Kidney (tissue), 13 donors: ENCODE measurements at regions not wholly inside any gene's neighbourhood (a gene's known extent, or its start where the extent isn't known, plus 50 kb on each side); places are given as distances from the start of the nearest gene placed in this dataset.

Experiments
- DNase-seq, 5 donors: peaks; one replicate each; pipeline ENCODE4 v3.0.0-alpha.2; 2013 to 2020
- FAIRE-seq: peaks from 2 replicates; lab custom pipeline; 2012; peaks lifted over from hg19 to GRCh38; lab: Jason Lieb, UNC
- H3K27ac ChIP-seq, 2 donors: one replicate each; pipeline ENCODE4 v1.7.0; 2013; ENCODE audit warnings: low read depth in 2 of 2, low read length in 2 of 2, inconsistent platforms in 1 of 2
- H3K27me3 ChIP-seq: one replicate; pipeline ENCODE4 v1.7.1; 2013; ENCODE audit warnings: low read length, inconsistent platforms; ENCODE audit not compliant: control insufficient read depth, insufficient read depth
- H3K36me3 ChIP-seq, 3 donors: one replicate each; pipeline versions ENCODE4 v1.7.0 to v1.7.1; 2013; ENCODE audit warnings: low read length in 3 of 3, control low read depth in 1 of 3, inconsistent platforms in 1 of 3; ENCODE audit not compliant: insufficient read depth in 3 of 3, control insufficient read depth in 2 of 3
- H3K4me1 ChIP-seq, 3 donors: one replicate each; pipeline versions ENCODE4 v1.7.0 to v1.7.1; 2013; ENCODE audit warnings: low read length in 3 of 3, inconsistent platforms in 1 of 3, low read depth in 1 of 3; ENCODE audit not compliant: control insufficient read depth in 2 of 3, insufficient read depth in 2 of 3
- H3K4me3 ChIP-seq, 3 donors: one replicate each; pipeline versions ENCODE4 v1.7.0 to v1.8.1; 2013; ENCODE audit warnings: low read length in 3 of 3, control low read depth in 1 of 3, inconsistent platforms in 1 of 3
- H3K9ac ChIP-seq, 3 donors: one replicate each; pipeline versions ENCODE4 v1.7.0 to v1.7.1; 2013; ENCODE audit warnings: low read length in 3 of 3, control low read depth in 1 of 3, inconsistent platforms in 1 of 3
- H3K9me3 ChIP-seq, 3 donors: one replicate each; pipeline versions ENCODE4 v1.7.0 to v1.7.1; 2013; ENCODE audit warnings: low read length in 3 of 3, control low read depth in 1 of 3, inconsistent platforms in 1 of 3; ENCODE audit not compliant: control insufficient read depth in 2 of 3, insufficient read depth in 1 of 3
- CTCF ChIP-seq: IDR thresholded peaks from 3 replicates; pipeline ENCODE4 v1.5.1; 2012; ENCODE audit warnings: mild to moderate bottlenecking, moderate library complexity, borderline replicate concordance; ENCODE audit not compliant: insufficient read depth; ENCODE audit errors: extremely low read depth
- intact Hi-C: fragments of 100-400 bp; cut with DNase I; formaldehyde crosslinking; loops from one replicate; pipeline ENCODE4 v1.11.1; 2022
- donor health status: control.
- donor health status: control.
- donor health status: control.
- donor health status: control.
- donor health status: control.
- donor health status: DM: yes; HTN: yes; CAD: no.
- donor health status: Normal renal cell carcinoma (clear cell type).

GRCh38 chr5:174542471-174542870 lies 181.9 kb upstream of the MSX2 start:
- H3K9ac ChIP-seq = no peak overlapping the region
- intact Hi-C loops = no loop called here
- DNase-seq (no peak), FAIRE-seq (no peak)
- H3K27me3 ChIP-seq = no peaks in the 10 kb centered on the region
- no peak for TF ChIP-seq CTCF
- H3K36me3 ChIP-seq = no peaks in the 10 kb centered on the region
- no peak overlapping the region for H3K27ac ChIP-seq
- H3K4me3 ChIP-seq = no peak overlapping the region
- H3K9me3 ChIP-seq = no peaks in the 10 kb centered on the region
- no peaks in the 10 kb centered on the region for H3K4me1 ChIP-seq

DNA sequence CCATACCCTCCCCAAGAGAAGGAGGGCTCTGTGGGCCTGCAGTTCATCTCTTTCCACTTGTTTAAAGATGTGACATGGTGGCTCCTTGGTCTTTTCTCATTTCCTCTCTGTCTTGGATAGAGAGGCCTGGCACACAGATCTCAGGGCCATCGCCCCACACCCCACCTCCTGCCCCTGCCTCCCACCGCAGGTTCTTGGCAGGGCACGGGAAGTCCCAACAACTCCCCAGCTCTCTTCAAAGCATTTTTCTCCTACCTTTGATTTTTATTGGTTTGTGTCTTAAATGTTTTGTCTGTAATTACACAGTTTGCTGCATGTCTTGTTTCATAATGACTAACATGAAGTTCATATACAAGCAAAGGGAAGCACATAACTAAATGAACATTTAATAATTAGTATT lies 178.5 kb upstream of the MSX2 start:
- H3K36me3 ChIP-seq = no peaks in the 10 kb centered on the region
- no peak for FAIRE-seq
- intact Hi-C loops = no loop called here

DNA sequence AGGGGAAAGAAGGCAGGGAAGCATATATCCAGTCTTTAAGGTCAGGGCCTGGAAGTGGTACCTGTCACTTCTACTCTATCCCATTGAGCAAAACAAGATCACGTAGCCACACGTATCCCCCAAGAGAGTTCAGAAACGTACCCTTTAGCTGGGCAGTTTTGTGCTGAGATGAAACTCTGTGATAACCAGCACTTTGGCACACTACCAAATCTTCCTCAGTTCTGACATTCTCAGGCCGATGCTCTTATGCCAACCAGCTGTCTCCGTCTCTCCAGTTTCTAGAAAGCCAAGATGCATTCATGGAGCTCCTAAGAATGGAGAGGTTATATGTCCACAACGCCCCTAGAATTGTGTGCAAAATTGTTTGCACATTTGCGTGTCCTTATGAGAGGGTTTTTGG lies 176.6 kb upstream of the MSX2 start:
- Histone ChIP-seq H3K9ac (no peak overlapping the region), H3K9me3 (no peaks in the 10 kb centered on the region), H3K4me1 (no peaks in the 10 kb centered on the region), H3K27me3 (no peaks in the 10 kb centered on the region), H3K36me3 (no peaks in the 10 kb centered on the region), H3K4me3 (no peak overlapping the region), H3K27ac (no peak overlapping the region)
- TF ChIP-seq CTCF = no peak
- DNase-seq (no peak), FAIRE-seq (no peak)
- intact Hi-C loops = no loop called here

More for the DNA sequence above, 178.5 kb upstream of the MSX2 start:
- Histone ChIP-seq H3K27ac (no peak overlapping the region), H3K4me3 (no peak overlapping the region), H3K9me3 (no peaks in the 10 kb centered on the region), H3K27me3 (no peaks in the 10 kb centered on the region), H3K4me1 (no peaks in the 10 kb centered on the region), H3K9ac (no peak overlapping the region)
- TF ChIP-seq CTCF = no peak
- DNase-seq = no peak

GRCh38 chr5:174549254-174549653 lies 175.1 kb upstream of the MSX2 start:
- no peak overlapping the region for H3K4me3 ChIP-seq
- H3K4me1 ChIP-seq = no peaks in the 10 kb centered on the region
- TF ChIP-seq CTCF = no peak
- FAIRE-seq = no peak
- H3K36me3 ChIP-seq = no peaks in the 10 kb centered on the region
- no peak for DNase-seq
- H3K9me3 ChIP-seq = no peaks in the 10 kb centered on the region
- H3K27ac ChIP-seq = no peak overlapping the region
- intact Hi-C loops = no loop called here
- no peaks in the 10 kb centered on the region for H3K27me3 ChIP-seq
- H3K9ac ChIP-seq = no peak overlapping the region
